Liver (tissue), 8 donors: ENCODE measurements at regions not wholly inside any gene's neighbourhood (a gene's known extent, or its start where the extent isn't known, plus 50 kb on each side); places are given as distances from the start of the nearest gene placed in this dataset.

ENCODE experiments used
- DNase-seq: peaks from one replicate; pipeline ENCODE4 v3.0.0-alpha.2; 2017; ENCODE audit warnings: low spot score
- H3K27ac ChIP-seq, 2 donors: one replicate each; pipeline ENCODE4 v1.7.0; 2013; ENCODE audit warnings: inconsistent platforms in 2 of 2, low read length in 2 of 2, control low read depth in 1 of 2, low read depth in 1 of 2, mild to moderate bottlenecking in 1 of 2
- H3K27me3 ChIP-seq, 4 donors: one replicate each; pipeline versions ENCODE4 v1.6.1 to v1.7.0; 2013; ENCODE audit warnings: low read length in 3 of 4, inconsistent platforms in 1 of 4, mild to moderate bottlenecking in 1 of 4, moderate library complexity in 1 of 4; ENCODE audit not compliant: control insufficient read depth in 4 of 4, insufficient read depth in 4 of 4
- H3K36me3 ChIP-seq, 4 donors: one replicate each; pipeline versions ENCODE4 v1.6.1 to v1.7.0; 2013; ENCODE audit warnings: low read length in 3 of 4, mild to moderate bottlenecking in 3 of 4, low read depth in 1 of 4, moderate library complexity in 1 of 4; ENCODE audit not compliant: control insufficient read depth in 4 of 4, insufficient read depth in 3 of 4
- H3K4me1 ChIP-seq, 4 donors: one replicate each; pipeline versions ENCODE4 v1.6.1 to v1.7.0; 2013; ENCODE audit warnings: low read length in 3 of 4, mild to moderate bottlenecking in 3 of 4, moderate library complexity in 1 of 4; ENCODE audit not compliant: control insufficient read depth in 4 of 4, insufficient read depth in 4 of 4
- H3K4me3 ChIP-seq, 3 donors: one replicate each; pipeline versions ENCODE4 v1.6.1 to v1.7.0; 2013; ENCODE audit warnings: low read length in 3 of 3, control low read depth in 1 of 3, low read depth in 1 of 3, mild to moderate bottlenecking in 1 of 3
- H3K9ac ChIP-seq, 2 donors: one replicate each; pipeline ENCODE4 v1.7.0; 2013; ENCODE audit warnings: low read length in 2 of 2, mild to moderate bottlenecking in 2 of 2, moderate library complexity in 2 of 2, control low read depth in 1 of 2, low read depth in 1 of 2
- H3K9me3 ChIP-seq, 4 donors: one replicate each; pipeline versions ENCODE4 v1.6.1 to v1.7.0; 2013; ENCODE audit warnings: low read length in 3 of 4; ENCODE audit not compliant: control insufficient read depth in 4 of 4
- ATF3 ChIP-seq: IDR thresholded peaks from 2 replicates; pipeline ENCODE4 v1.6.1; 2016; ENCODE audit warnings: antibody characterized with exemption
- CTCF ChIP-seq: fragments of 150-350 bp; IDR thresholded peaks from 2 replicates; pipeline ENCODE4 v1.5.1; 2017; ENCODE audit warnings: improper control_type of control experiment, low read depth, low read length; ENCODE audit not compliant: missing input control
- FOXA1 ChIP-seq: IDR thresholded peaks from 2 replicates; pipeline ENCODE4 v1.6.1; 2016; ENCODE audit warnings: antibody characterized with exemption
- FOXA2 ChIP-seq: IDR thresholded peaks from 2 replicates; pipeline ENCODE4 v1.6.1; 2016; ENCODE audit warnings: antibody characterized with exemption
- GABPA ChIP-seq, 2 donors: IDR thresholded peaks in 1 of 2; conservative IDR thresholded peaks in 1 of 2; 2 replicates each; pipeline ENCODE4 v1.6.1; 2016; ENCODE audit warnings: antibody characterized with exemption in 2 of 2, mild to moderate bottlenecking in 1 of 2, moderate library complexity in 1 of 2
- HNF4A ChIP-seq, 2 donors: conservative IDR thresholded peaks; 2 replicates each; pipeline ENCODE4 v1.6.1; 2016; ENCODE audit warnings: antibody characterized with exemption in 2 of 2, mild to moderate bottlenecking in 2 of 2
- HNF4G ChIP-seq: IDR thresholded peaks from 2 replicates; pipeline ENCODE4 v1.6.1; 2016; ENCODE audit warnings: antibody characterized with exemption
- MAX ChIP-seq: IDR thresholded peaks from 2 replicates; pipeline ENCODE4 v1.6.1; 2016; ENCODE audit warnings: antibody characterized with exemption
- NR2F2 ChIP-seq: IDR thresholded peaks from 2 replicates; pipeline ENCODE4 v1.6.1; 2016; ENCODE audit warnings: antibody characterized with exemption
- RAD21 ChIP-seq, 2 donors: IDR thresholded peaks; 2 replicates each; pipeline ENCODE4 v1.6.1; 2016; ENCODE audit warnings: antibody characterized with exemption in 2 of 2, mild to moderate bottlenecking in 2 of 2
- REST ChIP-seq: IDR thresholded peaks from 2 replicates; pipeline ENCODE4 v1.6.1; 2016; ENCODE audit warnings: antibody characterized with exemption, mild to moderate bottlenecking
- RXRA ChIP-seq, 2 donors: IDR thresholded peaks; 2 replicates each; pipeline ENCODE4 v1.6.1; 2017 to 2018; ENCODE audit warnings: antibody characterized with exemption in 2 of 2, mild to moderate bottlenecking in 1 of 2
- SP1 ChIP-seq: IDR thresholded peaks from 2 replicates; pipeline ENCODE4 v1.6.1; 2018; ENCODE audit warnings: antibody characterized with exemption, mild to moderate bottlenecking
- TAF1 ChIP-seq: conservative IDR thresholded peaks from 2 replicates; pipeline ENCODE4 v1.6.1; 2016; ENCODE audit warnings: antibody characterized with exemption, mild to moderate bottlenecking
- YY1 ChIP-seq: IDR thresholded peaks from 2 replicates; pipeline ENCODE4 v1.6.1; 2016; ENCODE audit warnings: antibody characterized with exemption, mild to moderate bottlenecking
- ZBTB33 ChIP-seq: IDR thresholded peaks from 2 replicates; pipeline ENCODE4 v1.6.1; 2016; ENCODE audit warnings: antibody characterized with exemption
- WGBS: extraction: QIAGEN DNeasy Blood & Tissue Kit; methylation state at CpG from one replicate; pipeline ENCODE4 v1.1.7; 2013; 5-methylcytosine and 5-hydroxymethylcytosine counted together
- donor health status: healthy.
- donor health status: healthy.
- donor health status: healthy.
- donor health status: healthy.
- donor health status: healthy.

GRCh38 chr1:59156526-59157199 is 140.2 kb upstream of the FGGY start:
- no peaks in the 10 kb centered on the region for H3K27me3 ChIP-seq
- DNase-seq = no peak
- no peak overlapping the region for H3K27ac ChIP-seq
- TF ChIP-seq SP1 (no peak), FOXA2 (no peak), RXRA (IDR thresholded peaks at IDR 0.05) (no peak), ATF3 (no peak), MAX (no peak), GABPA (IDR thresholded peaks at IDR 0.05 in 1 of 2, conservative IDR thresholded peaks at IDR 0.05 in 1 of 2) (no peak), RAD21 (IDR thresholded peaks at IDR 0.05) (no peak), ZBTB33 (no peak), HNF4G (no peak), TAF1 (no peak)
- no peak overlapping the region for H3K4me3 ChIP-seq
- no peak overlapping the region for H3K9ac ChIP-seq
- no peaks in the 10 kb centered on the region for H3K36me3 ChIP-seq
- no peaks in the 10 kb centered on the region for H3K4me1 ChIP-seq
- WGBS = 39% methylated on average over 7 of the region's 7 CpGs
- H3K9me3 ChIP-seq = peaks cover 0 to 13% (median 0%) of the 10 kb centered on the region in 4 donors

- Histone ChIP-seq H3K36me3 (no peaks in the 10 kb centered on the region), H3K9ac (no peak overlapping the region), H3K9me3 (peaks cover 0 to 13% (median 0%) of the 10 kb centered on the region in 4 donors), H3K27me3 (no peaks in the 10 kb centered on the region), H3K4me1 (no peaks in the 10 kb centered on the region), H3K4me3 (no peak overlapping the region), H3K27ac (no peak overlapping the region)
- no peak for DNase-seq
- TF ChIP-seq RXRA (IDR thresholded peaks at IDR 0.05) (no peak), YY1 (no peak), CTCF (no peak), FOXA2 (no peak), REST (no peak), ATF3 (no peak), TAF1 (no peak), ZBTB33 (no peak), GABPA (IDR thresholded peaks at IDR 0.05 in 1 of 2, conservative IDR thresholded peaks at IDR 0.05 in 1 of 2) (no peak), MAX (no peak), SP1 (no peak), NR2F2 (no peak), FOXA1 (no peak), HNF4A (conservative IDR thresholded peaks at IDR 0.05) (no peak)
Measured at GRCh38 chr1:59158321-59158720, 138.6 kb upstream of the FGGY start.
